Activated CD8-positive, alpha-beta T cell treated with anti-CD3 and anti-CD28 coated beads, Interleukin-2, amount 10 ng/mL, durations not matched to agents 7 days and 5 days (primary cell): ENCODE measurements at regions not wholly inside any gene's neighbourhood (a gene's known extent, or its start where the extent isn't known, plus 50 kb on each side); places are given as distances from the start of the nearest gene placed in this dataset.
"Not testable (repeated sequence)": the region's sequence is repeated elsewhere in the genome, so short reads cannot be mapped to it uniquely, and the experiment has no call there.

Source experiments
- ATAC-seq: fragments of 150-1000 bp; cut with Tn5 transposase; one replicate; pipeline ENCODE4 v1.10.0; 2021; ENCODE audit warnings: moderate library complexity
- CTCF ChIA-PET: fragments of 350-600 bp; sonication (Branson Sonifier 250); formaldehyde crosslinking; loops from one replicate; lab custom pipeline; 2021; ENCODE audit warnings: antibody characterized with exemption; lab: Charles Lee
- POLR2A ChIA-PET: fragments of 350-600 bp; sonication (Branson Sonifier 250); formaldehyde crosslinking; loops from one replicate; lab custom pipeline; 2021; ENCODE audit warnings: antibody characterized with exemption; lab: Charles Lee
- DNase-seq: peaks from one replicate; pipeline ENCODE4 v3.0.0-alpha.2; 2020
- H3K27ac Mint-ChIP-seq: one replicate; pipeline ENCODE4 v1.8.0; 2021; ENCODE audit warnings: mild to moderate bottlenecking, mixed read lengths
- H3K27me3 Mint-ChIP-seq: one replicate; pipeline ENCODE4 v1.8.0; 2021; ENCODE audit warnings: low read depth, mixed read lengths
- H3K36me3 Mint-ChIP-seq: one replicate; pipeline ENCODE4 v1.8.0; 2021; ENCODE audit warnings: low read depth, mixed read lengths
- H3K4me1 Mint-ChIP-seq: one replicate; pipeline ENCODE4 v1.8.0; 2021; ENCODE audit warnings: low read depth, mixed read lengths
- H3K4me3 Mint-ChIP-seq: one replicate; pipeline ENCODE4 v1.8.0; 2021; ENCODE audit warnings: mild to moderate bottlenecking, mixed read lengths
- H3K9me3 Mint-ChIP-seq: one replicate; pipeline ENCODE4 v1.8.0; 2022; ENCODE audit warnings: mixed read lengths; ENCODE audit not compliant: insufficient read depth

DNA sequence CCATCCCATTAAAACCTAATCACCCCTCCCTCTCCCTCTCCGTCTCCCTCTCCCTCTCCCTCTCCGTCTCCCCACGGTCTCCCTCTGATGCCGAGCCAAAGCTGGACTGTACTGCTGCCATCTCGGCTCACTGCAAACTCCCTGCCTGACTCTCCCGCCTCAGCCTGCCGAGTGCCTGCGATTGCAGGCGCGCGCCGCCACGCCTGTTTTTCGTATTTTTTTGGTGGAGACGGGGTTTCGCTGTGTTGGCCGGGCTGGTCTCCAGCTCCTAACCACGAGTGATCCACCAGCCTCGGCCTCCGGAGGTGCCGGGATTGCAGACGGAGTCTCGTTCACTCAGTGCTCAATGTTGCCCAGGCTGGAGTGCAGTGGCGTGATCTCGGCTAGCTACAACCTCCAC lies 134.6 kb upstream of the NANOS1 start:
- POLR2A ChIA-PET, H3K27ac Mint-ChIP-seq, CTCF ChIA-PET, DNase-seq, H3K9me3 Mint-ChIP-seq, H3K4me1 Mint-ChIP-seq, H3K4me3 Mint-ChIP-seq, H3K27me3 Mint-ChIP-seq, ATAC-seq, H3K36me3 Mint-ChIP-seq: not testable (repeated sequence)

DNA sequence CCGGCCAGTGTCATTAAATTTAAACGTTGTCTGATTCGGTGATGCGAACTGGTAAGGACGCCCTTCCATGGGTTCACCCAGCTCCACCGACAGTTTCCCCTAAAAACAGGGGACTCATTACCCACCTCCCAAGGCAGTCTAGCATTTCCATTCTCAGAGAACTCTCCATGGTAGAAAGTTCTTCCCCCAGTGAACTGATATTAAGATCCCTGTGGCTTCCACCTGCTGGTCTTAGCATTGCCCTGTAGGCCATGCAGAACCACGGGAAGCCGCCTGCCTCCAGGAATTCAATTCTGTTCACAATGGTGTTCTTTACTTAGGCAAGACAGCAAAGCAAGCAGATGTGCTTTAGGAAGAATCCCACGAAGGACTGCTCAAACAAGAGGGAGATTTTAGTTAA lies 128.9 kb upstream of the NANOS1 start:
- Mint-ChIP-seq H3K4me3 (no peak overlapping the region), H3K27me3 (no peaks in the 10 kb centered on the region), H3K4me1 (no peaks in the 10 kb centered on the region), H3K9me3 (no peaks in the 10 kb centered on the region), H3K36me3 (no peaks in the 10 kb centered on the region), H3K27ac (no peak overlapping the region)
- no peak for ATAC-seq
- no peak for DNase-seq
- POLR2A ChIA-PET = no interaction called here
- CTCF ChIA-PET = no interaction called here

DNA sequence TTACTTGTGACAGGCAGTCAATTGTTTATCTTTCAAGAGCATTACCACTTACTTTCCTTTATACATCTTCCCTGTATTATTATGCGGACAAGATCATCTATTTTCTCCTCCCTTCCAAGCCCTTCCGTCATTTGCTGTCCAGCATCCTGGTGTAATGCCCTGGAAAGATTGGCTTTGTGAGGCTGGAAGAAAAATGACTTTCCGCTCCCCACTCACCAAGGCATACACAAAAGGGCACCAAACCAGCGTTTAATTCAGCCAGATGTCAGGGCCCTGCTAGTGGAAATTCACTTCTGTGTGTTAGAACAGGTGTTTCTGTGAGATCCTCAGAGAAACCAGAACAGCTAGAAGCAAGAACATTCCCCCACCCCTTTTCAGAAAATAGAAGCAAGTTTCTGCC lies 128.1 kb upstream of the NANOS1 start:
- no peaks in the 10 kb centered on the region for H3K4me1 Mint-ChIP-seq
- CTCF ChIA-PET = no interaction called here
- no peak overlapping the region for H3K27ac Mint-ChIP-seq
- H3K4me3 Mint-ChIP-seq = no peak overlapping the region
- H3K36me3 Mint-ChIP-seq = no peaks in the 10 kb centered on the region
- no peaks in the 10 kb centered on the region for H3K9me3 Mint-ChIP-seq
- no peaks in the 10 kb centered on the region for H3K27me3 Mint-ChIP-seq
- DNase-seq = no peak
- POLR2A ChIA-PET = no interaction called here
- no peak for ATAC-seq

DNA sequence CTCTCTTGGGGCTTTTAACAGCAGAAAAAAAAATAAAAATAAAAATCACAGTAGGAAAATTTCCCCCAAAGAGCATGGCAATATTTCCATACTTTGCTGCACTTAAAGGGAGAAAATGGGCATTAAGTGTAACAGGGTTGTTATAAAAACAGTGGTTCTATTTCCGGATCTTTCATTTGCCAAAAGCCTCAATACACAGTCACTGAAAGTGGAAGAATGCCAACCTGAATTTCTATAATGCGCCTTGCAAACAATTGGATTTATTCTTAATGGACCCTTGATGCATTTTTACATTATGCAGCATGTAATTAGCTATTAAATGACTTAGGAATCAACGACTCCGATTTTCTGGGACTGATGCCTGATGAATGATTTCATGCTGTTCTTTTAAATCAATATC lies 127.6 kb upstream of the NANOS1 start:
- ChIA-PET CTCF (no interaction called here), POLR2A (no interaction called here)
- Mint-ChIP-seq H3K4me3 (no peak overlapping the region), H3K27ac (no peak overlapping the region), H3K9me3 (no peaks in the 10 kb centered on the region), H3K27me3 (no peaks in the 10 kb centered on the region), H3K36me3 (no peaks in the 10 kb centered on the region), H3K4me1 (no peaks in the 10 kb centered on the region)
- ATAC-seq (no peak), DNase-seq (no peak)

DNA sequence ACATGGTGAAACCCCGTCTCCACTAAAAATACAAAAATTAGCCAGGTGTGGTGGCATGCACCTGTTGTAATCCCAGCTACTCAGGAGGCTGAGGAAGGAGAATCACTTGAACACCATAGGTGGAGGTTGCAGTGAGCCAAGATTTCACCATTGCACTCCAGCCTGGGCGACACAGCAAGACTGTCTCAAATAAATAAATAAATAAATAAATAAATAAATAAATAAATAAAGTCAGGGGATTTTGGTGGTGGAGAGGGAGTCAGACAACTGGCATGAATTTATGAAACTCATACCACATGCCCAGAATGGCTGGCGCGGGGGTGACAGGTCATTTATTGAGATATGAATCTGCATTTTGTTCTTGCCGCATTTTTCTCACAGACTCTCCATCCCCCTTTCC lies 126.9 kb upstream of the NANOS1 start:
- H3K36me3 Mint-ChIP-seq, H3K4me3 Mint-ChIP-seq, ATAC-seq, DNase-seq, POLR2A ChIA-PET, CTCF ChIA-PET, H3K27ac Mint-ChIP-seq, H3K9me3 Mint-ChIP-seq, H3K27me3 Mint-ChIP-seq, H3K4me1 Mint-ChIP-seq: not testable (repeated sequence)

DNA sequence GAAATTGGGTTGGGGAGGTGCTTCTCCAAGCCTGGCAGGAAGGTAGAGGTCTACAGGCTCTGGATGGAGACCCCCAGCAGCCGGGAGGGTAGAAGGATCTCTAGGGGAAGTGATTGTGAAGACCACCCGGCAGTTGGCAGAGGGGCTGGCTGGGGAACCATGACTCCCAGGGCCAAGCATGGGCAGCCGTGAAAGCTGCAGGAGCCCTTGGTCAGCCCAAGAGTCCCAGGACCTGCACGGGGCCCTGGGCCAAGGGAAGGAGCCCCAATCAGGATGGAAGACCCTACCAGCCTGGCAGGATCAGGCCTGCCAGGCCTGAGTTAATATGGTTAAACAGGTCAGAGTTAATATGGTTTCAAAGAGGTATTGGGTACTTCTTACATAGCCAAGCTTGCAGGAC lies 126.3 kb upstream of the NANOS1 start:
- no peaks in the 10 kb centered on the region for H3K27me3 Mint-ChIP-seq
- H3K27ac Mint-ChIP-seq = no peak overlapping the region
- H3K4me3 Mint-ChIP-seq = no peak overlapping the region
- CTCF ChIA-PET = no interaction called here
- no peaks in the 10 kb centered on the region for H3K36me3 Mint-ChIP-seq
- DNase-seq (no peak), ATAC-seq (no peak)
- no peaks in the 10 kb centered on the region for H3K4me1 Mint-ChIP-seq
- POLR2A ChIA-PET = no interaction called here
- H3K9me3 Mint-ChIP-seq = no peaks in the 10 kb centered on the region

DNA sequence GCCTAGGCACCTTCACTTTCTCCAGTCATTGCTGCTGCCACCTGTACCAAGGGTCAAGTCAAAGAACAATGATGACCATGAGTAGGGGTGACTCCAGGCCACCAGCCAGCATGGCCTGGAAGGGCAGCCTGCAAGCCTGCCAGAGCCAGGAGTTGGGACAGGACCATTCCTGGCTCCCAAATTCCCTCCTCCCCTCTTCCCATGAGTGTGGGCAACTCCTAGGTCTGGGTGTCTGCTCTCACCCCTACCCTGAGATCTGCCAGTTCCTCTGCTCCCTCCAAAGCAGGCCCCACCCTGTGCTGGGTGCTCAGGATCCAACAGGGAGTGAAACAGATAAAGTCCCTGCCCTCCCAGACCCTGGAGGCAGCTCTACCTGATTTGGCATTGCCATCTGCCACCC lies 125.8 kb upstream of the NANOS1 start:
- DNase-seq (no peak), ATAC-seq (no peak)
- Mint-ChIP-seq H3K36me3 (no peaks in the 10 kb centered on the region), H3K27ac (no peak overlapping the region), H3K4me1 (no peaks in the 10 kb centered on the region), H3K4me3 (no peak overlapping the region), H3K9me3 (no peaks in the 10 kb centered on the region), H3K27me3 (no peaks in the 10 kb centered on the region)
- ChIA-PET POLR2A (no interaction called here), CTCF (no interaction called here)

DNA sequence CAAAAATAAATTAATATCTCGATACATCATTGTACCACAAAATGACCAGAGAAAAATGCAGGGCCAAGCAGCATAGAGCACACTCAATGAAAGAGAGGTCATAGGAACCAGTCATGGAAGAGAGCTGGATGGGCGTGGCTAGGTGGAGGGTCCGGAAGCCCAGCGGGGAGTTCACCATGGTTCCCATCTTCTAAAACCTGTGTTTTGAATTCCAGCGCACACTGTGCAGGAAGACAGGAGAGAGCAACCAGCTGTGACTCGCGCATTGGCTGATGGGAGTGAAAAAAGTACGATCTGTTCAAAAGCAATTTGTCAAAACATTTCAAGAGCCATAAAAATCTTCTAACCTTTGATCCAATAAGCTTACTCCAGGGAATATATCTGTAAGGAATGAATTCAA lies 125.2 kb upstream of the NANOS1 start:
- CTCF ChIA-PET = no interaction called here
- Mint-ChIP-seq H3K27me3 (no peaks in the 10 kb centered on the region), H3K9me3 (no peaks in the 10 kb centered on the region), H3K36me3 (no peaks in the 10 kb centered on the region), H3K27ac (no peak overlapping the region), H3K4me1 (no peaks in the 10 kb centered on the region), H3K4me3 (no peak overlapping the region)
- ATAC-seq (no peak), DNase-seq (no peak)
- POLR2A ChIA-PET = no interaction called here

DNA sequence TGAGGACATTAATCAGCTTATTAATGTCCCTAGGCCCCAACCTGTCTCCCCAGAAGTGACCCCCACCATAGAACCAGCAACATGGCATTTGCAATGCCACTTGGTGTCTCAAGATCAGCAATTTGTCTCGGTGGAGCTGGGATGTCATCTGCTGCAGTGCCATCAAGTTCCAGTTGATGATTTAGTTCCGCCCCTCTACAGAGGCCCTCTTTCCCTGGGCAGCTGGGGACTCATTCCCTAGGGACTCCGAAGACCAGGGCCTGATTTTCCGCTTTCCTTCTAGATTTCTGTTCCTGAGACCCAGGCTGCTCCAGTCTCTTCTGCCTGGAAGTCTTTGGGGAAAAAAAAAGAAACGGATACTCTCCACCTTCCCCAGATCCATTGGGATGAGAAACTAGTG lies 122.5 kb upstream of the NANOS1 start:
- no peak overlapping the region for H3K27ac Mint-ChIP-seq
- no peak for ATAC-seq
- no peaks in the 10 kb centered on the region for H3K36me3 Mint-ChIP-seq
- no peaks in the 10 kb centered on the region for H3K4me1 Mint-ChIP-seq
- POLR2A ChIA-PET = no interaction called here
- H3K27me3 Mint-ChIP-seq = no peaks in the 10 kb centered on the region
- H3K9me3 Mint-ChIP-seq = no peaks in the 10 kb centered on the region
- no peak for DNase-seq
- CTCF ChIA-PET = no interaction called here
- H3K4me3 Mint-ChIP-seq = no peak overlapping the region

DNA sequence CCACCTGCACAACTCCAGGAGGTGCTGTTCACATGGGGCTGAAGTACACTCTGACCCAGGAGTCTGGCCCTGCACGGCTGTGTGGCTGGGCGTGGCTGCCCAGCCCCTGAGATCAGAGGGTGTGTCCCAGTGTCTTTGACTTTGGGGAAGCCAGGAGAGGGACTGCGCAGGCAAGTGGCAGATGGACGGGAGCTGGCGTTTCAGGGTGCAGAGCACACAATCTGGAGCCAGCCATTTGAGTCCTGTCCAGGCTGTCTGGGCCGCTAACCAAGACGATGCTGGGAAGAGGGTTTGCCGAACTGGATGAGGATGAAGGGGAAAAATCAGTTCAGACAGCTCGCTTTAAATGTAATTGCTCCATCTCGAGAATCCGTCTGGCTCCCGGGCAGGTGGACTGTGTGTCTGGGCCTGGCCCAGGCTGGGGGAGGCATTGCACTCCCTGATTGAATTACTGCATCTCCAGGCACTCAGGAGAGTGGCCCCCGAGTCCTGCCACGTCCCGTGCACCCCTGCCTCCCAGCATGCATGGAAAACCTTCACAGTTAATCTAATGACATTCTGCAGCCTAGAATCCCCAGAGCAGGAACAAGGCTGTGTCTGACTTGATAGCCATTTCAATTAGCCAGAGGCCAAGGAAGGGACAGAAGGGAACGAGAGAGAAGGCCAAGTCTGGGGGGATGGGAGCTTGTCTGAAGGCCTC lies 120.8 kb upstream of the NANOS1 start:
- ATAC-seq (no peak), DNase-seq (no peak)
- no peaks in the 10 kb centered on the region for H3K4me1 Mint-ChIP-seq
- no peak overlapping the region for H3K4me3 Mint-ChIP-seq
- no peak overlapping the region for H3K27ac Mint-ChIP-seq
- H3K36me3 Mint-ChIP-seq = no peaks in the 10 kb centered on the region
- POLR2A ChIA-PET = no interaction called here
- no peaks in the 10 kb centered on the region for H3K9me3 Mint-ChIP-seq
- CTCF ChIA-PET = no interaction called here
- no peaks in the 10 kb centered on the region for H3K27me3 Mint-ChIP-seq

DNA sequence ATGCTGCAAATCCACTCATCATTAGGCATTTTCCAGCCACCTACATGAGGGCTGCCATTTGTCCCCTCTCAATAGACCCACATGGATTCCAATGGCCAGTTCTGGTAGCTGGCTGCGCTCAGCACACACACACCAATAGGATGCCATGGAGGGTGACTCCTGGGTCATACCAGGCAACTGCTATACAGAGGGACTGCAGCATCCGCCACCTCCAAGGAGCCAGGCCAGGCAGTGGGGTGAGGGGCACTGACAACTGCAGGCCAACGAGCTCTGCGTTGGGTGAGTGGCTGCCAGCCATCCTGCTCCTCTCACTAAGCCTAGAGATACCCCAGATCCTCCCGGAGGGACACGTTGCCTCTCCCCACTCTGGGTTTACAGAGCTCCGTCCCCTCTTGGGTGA lies 118.8 kb upstream of the NANOS1 start:
- H3K4me3 Mint-ChIP-seq = no peak overlapping the region
- H3K27me3 Mint-ChIP-seq = no peaks in the 10 kb centered on the region
- ATAC-seq (no peak), DNase-seq (no peak)
- CTCF ChIA-PET = no interaction called here
- no peak overlapping the region for H3K27ac Mint-ChIP-seq
- H3K4me1 Mint-ChIP-seq = no peaks in the 10 kb centered on the region
- no peaks in the 10 kb centered on the region for H3K9me3 Mint-ChIP-seq
- H3K36me3 Mint-ChIP-seq = no peaks in the 10 kb centered on the region
- POLR2A ChIA-PET = no interaction called here

DNA sequence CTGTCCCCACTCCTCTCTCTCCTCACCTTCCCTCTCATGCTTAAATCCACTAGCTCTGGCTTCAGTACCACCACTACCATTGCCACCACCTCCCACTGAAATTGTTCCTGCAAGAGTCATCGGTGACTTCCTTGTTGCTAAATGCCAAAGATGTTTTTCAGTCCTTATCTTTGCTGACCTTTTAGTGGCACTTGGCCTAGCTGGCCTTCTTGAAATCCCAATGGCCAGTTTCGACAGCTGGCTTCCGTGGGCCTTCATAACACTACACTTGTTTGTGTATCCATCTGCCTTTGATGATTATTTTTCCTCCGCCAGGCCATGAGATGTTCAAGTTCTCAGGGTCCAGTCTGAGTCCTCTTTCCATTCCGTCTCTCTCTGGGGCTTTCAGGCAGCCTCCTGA lies 118.2 kb upstream of the NANOS1 start:
- DNase-seq (no peak), ATAC-seq (no peak)
- ChIA-PET POLR2A (no interaction called here), CTCF (no interaction called here)
- Mint-ChIP-seq H3K27me3 (no peaks in the 10 kb centered on the region), H3K4me1 (no peaks in the 10 kb centered on the region), H3K4me3 (no peak overlapping the region), H3K9me3 (no peaks in the 10 kb centered on the region), H3K36me3 (no peaks in the 10 kb centered on the region), H3K27ac (no peak overlapping the region)

DNA sequence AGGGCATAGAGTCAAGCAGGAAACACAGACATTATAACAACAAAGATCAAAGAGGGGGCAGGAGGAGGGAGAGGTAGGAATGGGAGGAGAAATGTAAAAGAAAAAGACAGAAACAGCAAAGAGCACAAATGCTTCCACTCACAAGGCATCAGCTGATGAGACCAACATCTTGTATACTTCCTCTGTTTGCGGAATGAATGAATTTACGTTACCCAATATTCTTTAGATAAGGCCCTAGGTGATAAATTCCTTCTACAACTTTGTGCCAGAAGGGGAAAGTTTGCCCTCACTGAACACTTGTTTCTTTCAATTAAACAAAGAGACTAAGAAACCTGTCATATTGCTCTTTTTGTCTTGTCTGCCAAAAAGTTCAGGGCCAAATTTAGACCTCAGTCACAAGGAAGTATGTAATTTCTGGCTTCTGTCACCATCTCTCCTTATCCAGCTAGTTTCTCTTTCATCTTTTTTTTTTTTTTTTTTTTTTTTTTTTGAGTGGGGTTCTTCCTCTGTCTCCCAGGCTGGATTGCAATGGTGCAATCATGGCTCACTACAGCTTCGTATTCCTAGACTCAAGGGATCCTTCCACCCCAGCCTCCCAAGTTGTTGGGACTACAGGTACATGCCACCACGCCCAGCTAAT lies 116.4 kb upstream of the NANOS1 start:
- POLR2A ChIA-PET = no interaction called here
- CTCF ChIA-PET = no interaction called here
- no peak overlapping the region for H3K4me3 Mint-ChIP-seq
- ATAC-seq = no peak
- H3K9me3 Mint-ChIP-seq = no peaks in the 10 kb centered on the region
- no peak overlapping the region for H3K27ac Mint-ChIP-seq
- DNase-seq = no peak
- no peaks in the 10 kb centered on the region for H3K27me3 Mint-ChIP-seq
- H3K36me3 Mint-ChIP-seq = no peaks in the 10 kb centered on the region
- H3K4me1 Mint-ChIP-seq = no peaks in the 10 kb centered on the region
